HEK293 (cell line): ENCODE measurements at regions not wholly inside any gene's neighbourhood (a gene's known extent, or its start where the extent isn't known, plus 50 kb on each side); places are given as distances from the start of the nearest gene placed in this dataset.

ENCODE experiments used
- ZNF202 ChIP-seq: fragments of 450-650 bp; formaldehyde crosslinking; IDR thresholded peaks from 2 replicates; pipeline ENCODE4 v1.5.1; 2016; ENCODE audit warnings: missing biosample characterization, missing genetic modification characterization, borderline replicate concordance
- ZNF335 ChIP-seq: fragments of 450-650 bp; formaldehyde crosslinking; conservative IDR thresholded peaks from 2 replicates; pipeline ENCODE4 v1.5.1; 2016; ENCODE audit warnings: missing biosample characterization, missing genetic modification characterization
- TF ChIP-seq, protein P1 (sequence below): fragments of 450-650 bp; formaldehyde crosslinking; IDR thresholded peaks from 2 replicates; pipeline ENCODE4 v1.5.1; 2016; ENCODE audit warnings: missing biosample characterization, missing genetic modification characterization
- TF ChIP-seq, protein P2 (sequence below): fragments of 450-650 bp; IDR thresholded peaks from 2 replicates; pipeline ENCODE4 v1.5.1; 2018; ENCODE audit warnings: missing biosample characterization, mild to moderate bottlenecking, missing genetic modification characterization
- TF ChIP-seq, protein P3 (sequence below): sonication (generic); formaldehyde crosslinking; IDR thresholded peaks from 2 replicates; pipeline ENCODE4 v1.8.1; 2022; ENCODE audit warnings: mild to moderate bottlenecking, moderate library complexity, missing genetic modification reagents

DNA sequence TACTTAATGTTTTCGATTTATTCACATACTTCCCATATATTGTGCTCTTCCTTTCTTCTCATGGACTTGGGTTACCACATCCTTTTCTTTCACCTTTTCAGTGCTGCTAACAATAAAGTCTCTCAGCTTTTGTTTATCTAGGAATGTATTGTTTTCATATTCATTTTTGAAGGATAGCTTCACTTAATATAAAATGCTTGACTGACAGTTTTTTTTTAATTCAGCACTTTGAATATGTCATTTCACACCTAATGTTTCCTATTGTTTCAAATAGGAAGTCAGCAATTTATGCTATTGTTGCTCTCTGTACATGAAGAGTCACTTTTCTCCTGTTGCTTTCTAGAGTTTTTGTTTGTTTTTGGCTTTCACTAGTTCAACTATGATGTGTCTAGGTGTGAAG lies 738.3 kb upstream of the STXBP6 start:
- TF ChIP-seq, protein P1, sequence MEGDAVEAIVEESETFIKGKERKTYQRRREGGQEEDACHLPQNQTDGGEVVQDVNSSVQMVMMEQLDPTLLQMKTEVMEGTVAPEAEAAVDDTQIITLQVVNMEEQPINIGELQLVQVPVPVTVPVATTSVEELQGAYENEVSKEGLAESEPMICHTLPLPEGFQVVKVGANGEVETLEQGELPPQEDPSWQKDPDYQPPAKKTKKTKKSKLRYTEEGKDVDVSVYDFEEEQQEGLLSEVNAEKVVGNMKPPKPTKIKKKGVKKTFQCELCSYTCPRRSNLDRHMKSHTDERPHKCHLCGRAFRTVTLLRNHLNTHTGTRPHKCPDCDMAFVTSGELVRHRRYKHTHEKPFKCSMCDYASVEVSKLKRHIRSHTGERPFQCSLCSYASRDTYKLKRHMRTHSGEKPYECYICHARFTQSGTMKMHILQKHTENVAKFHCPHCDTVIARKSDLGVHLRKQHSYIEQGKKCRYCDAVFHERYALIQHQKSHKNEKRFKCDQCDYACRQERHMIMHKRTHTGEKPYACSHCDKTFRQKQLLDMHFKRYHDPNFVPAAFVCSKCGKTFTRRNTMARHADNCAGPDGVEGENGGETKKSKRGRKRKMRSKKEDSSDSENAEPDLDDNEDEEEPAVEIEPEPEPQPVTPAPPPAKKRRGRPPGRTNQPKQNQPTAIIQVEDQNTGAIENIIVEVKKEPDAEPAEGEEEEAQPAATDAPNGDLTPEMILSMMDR (tag by site-specific recombination) = no peak
- TF ChIP-seq ZNF335 (tag by site-specific recombination) (no peak), ZNF202 (tag by site-specific recombination) (no peak)
- TF ChIP-seq, protein P2, sequence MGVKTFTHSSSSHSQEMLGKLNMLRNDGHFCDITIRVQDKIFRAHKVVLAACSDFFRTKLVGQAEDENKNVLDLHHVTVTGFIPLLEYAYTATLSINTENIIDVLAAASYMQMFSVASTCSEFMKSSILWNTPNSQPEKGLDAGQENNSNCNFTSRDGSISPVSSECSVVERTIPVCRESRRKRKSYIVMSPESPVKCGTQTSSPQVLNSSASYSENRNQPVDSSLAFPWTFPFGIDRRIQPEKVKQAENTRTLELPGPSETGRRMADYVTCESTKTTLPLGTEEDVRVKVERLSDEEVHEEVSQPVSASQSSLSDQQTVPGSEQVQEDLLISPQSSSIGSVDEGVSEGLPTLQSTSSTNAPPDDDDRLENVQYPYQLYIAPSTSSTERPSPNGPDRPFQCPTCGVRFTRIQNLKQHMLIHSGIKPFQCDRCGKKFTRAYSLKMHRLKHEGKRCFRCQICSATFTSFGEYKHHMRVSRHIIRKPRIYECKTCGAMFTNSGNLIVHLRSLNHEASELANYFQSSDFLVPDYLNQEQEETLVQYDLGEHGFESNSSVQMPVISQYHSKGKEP (tag by site-specific recombination) = no peak
- TF ChIP-seq, protein P3, sequence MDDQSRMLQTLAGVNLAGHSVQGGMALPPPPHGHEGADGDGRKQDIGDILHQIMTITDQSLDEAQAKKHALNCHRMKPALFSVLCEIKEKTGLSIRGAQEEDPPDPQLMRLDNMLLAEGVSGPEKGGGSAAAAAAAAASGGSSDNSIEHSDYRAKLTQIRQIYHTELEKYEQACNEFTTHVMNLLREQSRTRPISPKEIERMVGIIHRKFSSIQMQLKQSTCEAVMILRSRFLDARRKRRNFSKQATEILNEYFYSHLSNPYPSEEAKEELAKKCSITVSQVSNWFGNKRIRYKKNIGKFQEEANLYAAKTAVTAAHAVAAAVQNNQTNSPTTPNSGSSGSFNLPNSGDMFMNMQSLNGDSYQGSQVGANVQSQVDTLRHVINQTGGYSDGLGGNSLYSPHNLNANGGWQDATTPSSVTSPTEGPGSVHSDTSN = no peak
